Activated CD4-positive, alpha-beta memory T cell treated with anti-CD3 and anti-CD28 coated beads for 36 hours (primary cell): ENCODE measurements at regions not wholly inside any gene's neighbourhood (a gene's known extent, or its start where the extent isn't known, plus 50 kb on each side); places are given as distances from the start of the nearest gene placed in this dataset.

Source experiments
- CTCF ChIA-PET: fragments of 350-600 bp; sonication (Branson Sonifier 250); formaldehyde crosslinking; loops from one replicate; lab custom pipeline; 2021; ENCODE audit warnings: antibody characterized with exemption, inconsistent platforms; lab: Charles Lee
- POLR2A ChIA-PET: fragments of 350-600 bp; sonication (Branson Sonifier 250); formaldehyde crosslinking; loops from one replicate; lab custom pipeline; 2021; ENCODE audit warnings: antibody characterized with exemption; lab: Charles Lee
- DNase-seq: peaks from one replicate; pipeline ENCODE4 v3.0.0-alpha.2; 2020
- H3K27ac Mint-ChIP-seq: one replicate; pipeline ENCODE4 v1.8.0; 2021; ENCODE audit warnings: mixed read lengths
- H3K27me3 Mint-ChIP-seq: one replicate; pipeline ENCODE4 v1.8.0; 2021; ENCODE audit warnings: mixed read lengths
- H3K36me3 Mint-ChIP-seq: one replicate; pipeline ENCODE4 v1.8.0; 2021; ENCODE audit warnings: mixed read lengths
- H3K4me1 Mint-ChIP-seq: one replicate; pipeline ENCODE4 v1.8.0; 2021; ENCODE audit warnings: low read depth, mixed read lengths
- H3K4me3 Mint-ChIP-seq: one replicate; pipeline ENCODE4 v1.8.0; 2021; ENCODE audit warnings: mild to moderate bottlenecking, mixed read lengths
- H3K9me3 Mint-ChIP-seq: one replicate; pipeline ENCODE4 v1.8.0; 2021; ENCODE audit warnings: mixed read lengths
- intact Hi-C: fragments of 100-400 bp; cut with micrococcal nuclease; formaldehyde crosslinking; loops from one replicate; pipeline ENCODE4 v1.15.1; 2023

DNA sequence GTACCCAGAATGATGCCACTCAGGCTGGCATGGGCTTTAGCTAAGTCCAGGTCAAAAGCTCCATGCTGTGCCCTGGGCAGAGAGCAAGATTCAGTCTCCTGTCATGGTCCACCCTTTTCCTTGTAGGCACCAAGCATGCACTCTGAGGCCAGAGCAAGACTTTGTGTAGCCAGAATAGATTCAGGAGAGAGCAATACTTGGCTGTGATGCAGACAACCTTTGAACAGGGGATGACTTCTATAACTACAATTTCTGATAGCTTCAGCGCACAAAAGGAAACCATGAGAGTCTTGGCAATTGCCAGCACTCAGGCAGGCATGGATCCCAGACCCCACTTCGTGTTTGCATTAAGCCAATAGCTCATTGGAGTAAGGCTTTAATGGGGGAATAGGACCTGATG lies 510.6 kb downstream of the RAB28 start:
- intact Hi-C loops: no loop called here
- no peaks in the 10 kb centered on the region for H3K27me3 Mint-ChIP-seq
- POLR2A ChIA-PET: no interaction called here

DNA sequence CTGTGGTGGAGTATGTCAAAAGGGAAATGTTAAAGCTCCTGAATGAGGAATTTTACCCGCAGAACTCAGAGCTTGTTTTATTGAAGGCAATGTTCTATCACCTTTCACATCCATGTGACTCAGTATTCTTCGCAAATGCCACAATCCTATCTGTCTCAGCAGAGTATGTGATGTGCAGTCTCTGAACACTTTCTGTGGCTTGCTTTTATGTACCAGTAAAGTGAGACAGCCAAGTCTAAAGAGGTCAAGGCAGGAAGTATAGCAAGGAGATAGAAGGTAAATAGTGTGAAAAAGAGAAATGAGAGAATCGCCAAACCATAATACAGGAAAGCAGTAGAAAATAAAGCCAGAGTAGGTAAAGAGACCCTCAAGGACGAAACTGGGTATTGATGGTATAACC lies 515.8 kb downstream of the RAB28 start:
- CTCF ChIA-PET: interaction anchor here (0.7 kb wide), 1 partner anchor 16 kb away, joined by 3 read pairs; no protein-coding TSS in a partner anchor
- Mint-ChIP-seq H3K4me3 (no peak overlapping the region), H3K4me1 (no peaks in the 10 kb centered on the region), H3K27me3 (no peaks in the 10 kb centered on the region), H3K36me3 (no peaks in the 10 kb centered on the region), H3K9me3 (no peaks in the 10 kb centered on the region), H3K27ac (no peak overlapping the region)
- intact Hi-C loops: no loop called here
- DNase-seq: no peak
- POLR2A ChIA-PET: no interaction called here

More for the DNA sequence above, 510.6 kb downstream of the RAB28 start:
- Mint-ChIP-seq H3K4me3 (no peak overlapping the region), H3K36me3 (no peaks in the 10 kb centered on the region), H3K4me1 (no peaks in the 10 kb centered on the region), H3K27ac (no peak overlapping the region), H3K9me3 (no peaks in the 10 kb centered on the region)
- no peak for DNase-seq
- CTCF ChIA-PET: no interaction called here

DNA sequence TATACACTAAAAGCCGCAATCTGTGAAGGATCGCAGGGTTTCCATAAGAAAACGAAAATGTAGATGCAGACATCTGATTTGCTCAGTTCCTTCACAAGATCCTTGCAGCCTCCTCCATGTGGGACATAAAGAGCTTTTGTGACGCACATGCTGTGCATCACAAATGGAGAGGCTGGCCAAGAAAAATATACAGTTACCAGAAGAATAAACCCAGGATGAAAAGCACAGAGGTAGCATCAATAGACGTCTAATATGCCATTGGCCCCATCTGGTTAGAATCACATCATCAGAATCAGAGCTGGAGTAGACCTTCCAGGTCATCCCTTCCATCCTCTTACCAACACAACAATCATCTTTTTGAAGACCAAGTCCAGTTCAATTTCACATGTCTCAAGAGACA lies 517.4 kb downstream of the RAB28 start:
- no peaks in the 10 kb centered on the region for H3K27me3 Mint-ChIP-seq
- ChIA-PET CTCF (no interaction called here), POLR2A (no interaction called here)
- no peaks in the 10 kb centered on the region for H3K9me3 Mint-ChIP-seq
- H3K36me3 Mint-ChIP-seq: no peaks in the 10 kb centered on the region
- DNase-seq: no peak
- H3K27ac Mint-ChIP-seq: no peak overlapping the region
- no peak overlapping the region for H3K4me3 Mint-ChIP-seq
- no peaks in the 10 kb centered on the region for H3K4me1 Mint-ChIP-seq
- intact Hi-C loops: no loop called here

DNA sequence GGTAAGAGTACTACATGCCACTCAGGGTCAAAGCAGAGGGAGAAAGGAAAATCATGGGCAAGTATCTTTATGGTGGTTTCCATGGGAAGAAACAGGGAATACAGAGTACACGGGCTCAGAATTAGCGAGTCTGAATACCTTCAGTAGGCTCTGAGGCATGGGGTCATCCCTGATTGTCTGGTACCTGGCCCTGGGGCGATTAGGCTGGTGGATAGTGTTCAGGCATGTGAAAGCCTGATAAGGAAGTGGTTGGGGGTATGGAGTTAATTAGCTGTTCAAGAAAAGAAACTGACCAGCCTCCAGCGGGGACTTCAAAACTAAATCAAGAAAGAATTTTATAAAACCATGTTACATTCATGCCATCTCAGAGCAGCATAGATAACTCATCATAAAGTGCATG lies 518.8 kb downstream of the RAB28 start:
- DNase-seq: no peak
- Mint-ChIP-seq H3K9me3 (no peaks in the 10 kb centered on the region), H3K4me3 (no peak overlapping the region), H3K27ac (no peak overlapping the region), H3K27me3 (no peaks in the 10 kb centered on the region), H3K4me1 (no peaks in the 10 kb centered on the region), H3K36me3 (no peaks in the 10 kb centered on the region)
- intact Hi-C loops: no loop called here
- POLR2A ChIA-PET: no interaction called here
- CTCF ChIA-PET: no interaction called here

DNA sequence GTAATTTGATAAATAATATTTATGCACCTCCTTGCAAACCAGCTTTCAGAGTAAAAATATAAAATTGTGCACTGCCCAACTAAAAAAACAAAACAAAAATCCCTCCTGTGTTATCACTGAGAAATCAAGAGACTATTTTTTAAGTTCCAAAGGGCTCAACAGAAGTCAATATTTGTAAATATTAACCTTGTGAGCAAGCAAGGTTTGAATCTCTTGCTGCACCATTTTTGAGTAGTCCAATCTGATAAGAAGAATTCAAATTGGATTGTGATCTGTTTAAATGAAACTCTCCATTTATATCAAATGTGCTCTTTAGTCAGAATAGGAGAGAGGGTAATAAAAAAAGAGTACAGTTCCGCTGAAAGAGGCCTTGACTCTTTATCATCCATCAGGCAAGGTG lies 520.2 kb downstream of the RAB28 start:
- H3K36me3 Mint-ChIP-seq: no peaks in the 10 kb centered on the region
- no peaks in the 10 kb centered on the region for H3K9me3 Mint-ChIP-seq
- H3K4me3 Mint-ChIP-seq: no peak overlapping the region
- CTCF ChIA-PET: no interaction called here
- no peaks in the 10 kb centered on the region for H3K4me1 Mint-ChIP-seq
- no peak overlapping the region for H3K27ac Mint-ChIP-seq
- no peaks in the 10 kb centered on the region for H3K27me3 Mint-ChIP-seq
- DNase-seq: no peak
- POLR2A ChIA-PET: no interaction called here
- intact Hi-C loops: no loop called here

DNA sequence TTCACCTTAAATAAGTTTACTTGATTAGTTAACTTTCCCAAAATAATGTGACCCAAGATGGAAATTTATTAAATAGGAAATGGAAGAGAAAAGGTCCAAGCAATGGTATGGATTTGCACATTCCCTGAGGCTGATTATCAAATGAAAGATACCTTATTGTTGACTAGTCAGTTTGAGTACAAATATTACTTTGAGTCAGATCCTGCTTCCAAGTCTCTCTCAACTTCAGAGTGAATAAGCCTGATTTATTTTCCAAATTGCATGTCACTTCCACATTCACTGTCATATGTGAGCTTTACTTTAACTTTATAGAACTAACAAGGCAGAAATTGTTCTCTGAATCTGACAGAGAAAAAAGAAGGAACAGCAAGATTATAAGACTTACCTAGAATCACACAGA lies 520.8 kb downstream of the RAB28 start:
- ChIA-PET CTCF (no interaction called here), POLR2A (no interaction called here)
- H3K27ac Mint-ChIP-seq: no peak overlapping the region
- H3K4me3 Mint-ChIP-seq: no peak overlapping the region
- no peaks in the 10 kb centered on the region for H3K36me3 Mint-ChIP-seq
- H3K27me3 Mint-ChIP-seq: no peaks in the 10 kb centered on the region
- H3K4me1 Mint-ChIP-seq: no peaks in the 10 kb centered on the region
- no peaks in the 10 kb centered on the region for H3K9me3 Mint-ChIP-seq
- no peak for DNase-seq
- intact Hi-C loops: no loop called here

DNA sequence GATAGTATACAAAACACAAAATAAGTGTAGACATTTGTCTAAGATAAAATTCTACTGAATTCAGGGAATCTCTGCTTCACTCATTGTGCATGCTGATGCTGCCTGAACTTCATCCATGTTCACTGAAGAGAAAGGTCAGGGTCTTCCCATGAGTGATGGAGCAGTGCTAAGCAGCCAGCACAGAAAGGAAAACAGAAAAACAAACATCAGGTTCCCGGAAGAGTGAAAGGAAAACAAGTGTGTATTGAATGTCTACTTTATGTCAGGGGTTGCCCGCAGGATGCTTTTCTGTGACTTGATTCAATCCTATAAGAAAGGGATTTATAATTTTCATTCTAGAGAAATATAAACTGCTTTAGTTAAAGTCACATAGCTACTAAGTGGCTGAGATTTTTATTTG lies 522.4 kb downstream of the RAB28 start:
- H3K27ac Mint-ChIP-seq: no peak overlapping the region
- CTCF ChIA-PET: no interaction called here
- no peak overlapping the region for H3K4me3 Mint-ChIP-seq
- no peaks in the 10 kb centered on the region for H3K9me3 Mint-ChIP-seq
- POLR2A ChIA-PET: no interaction called here
- H3K27me3 Mint-ChIP-seq: no peaks in the 10 kb centered on the region
- H3K36me3 Mint-ChIP-seq: no peaks in the 10 kb centered on the region
- no peaks in the 10 kb centered on the region for H3K4me1 Mint-ChIP-seq
- intact Hi-C loops: no loop called here
- DNase-seq: no peak

DNA sequence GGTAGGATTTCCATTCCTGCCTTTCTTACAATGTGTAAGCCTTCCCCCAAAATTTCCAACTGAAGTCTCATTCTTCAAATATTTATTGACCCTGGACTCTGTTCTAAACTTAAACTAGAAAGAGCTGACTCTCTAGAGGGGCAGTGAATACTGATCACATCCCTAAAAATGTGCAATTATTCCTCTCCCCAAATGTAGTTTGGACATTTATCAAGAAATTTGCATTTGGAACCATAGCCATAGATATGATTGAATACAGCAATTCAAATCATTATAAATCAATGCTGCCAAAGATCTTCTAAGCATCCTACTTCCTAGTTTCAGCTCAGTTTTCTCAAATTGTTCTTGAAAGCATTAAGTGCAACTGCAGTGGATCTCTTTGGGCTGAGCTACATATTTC lies 525.7 kb downstream of the RAB28 start:
- Mint-ChIP-seq H3K4me1 (no peaks in the 10 kb centered on the region), H3K36me3 (no peaks in the 10 kb centered on the region), H3K9me3 (no peaks in the 10 kb centered on the region), H3K27ac (no peak overlapping the region), H3K27me3 (no peaks in the 10 kb centered on the region), H3K4me3 (no peak overlapping the region)
- CTCF ChIA-PET: no interaction called here
- no peak for DNase-seq
- intact Hi-C loops: no loop called here
- POLR2A ChIA-PET: no interaction called here

DNA sequence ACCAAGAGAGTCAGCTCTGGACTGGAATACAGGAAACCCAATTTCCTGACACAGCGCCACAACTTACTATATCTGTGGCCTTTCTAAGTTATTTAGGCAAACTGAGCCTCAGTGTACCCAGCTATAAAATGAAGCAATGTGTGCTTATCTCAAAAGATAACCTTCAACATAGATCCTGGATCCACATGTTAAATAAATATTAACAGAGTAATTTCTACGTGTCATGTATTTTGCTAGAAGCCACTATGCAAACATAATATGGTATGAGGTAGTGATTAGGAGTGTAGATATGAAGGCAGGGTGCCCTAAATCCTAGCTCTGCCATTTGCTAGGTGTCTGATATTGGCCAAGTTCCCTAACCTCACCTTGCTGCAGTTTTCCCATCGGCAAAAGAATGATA lies 527.0 kb downstream of the RAB28 start:
- DNase-seq: no peak
- intact Hi-C loops: no loop called here
- POLR2A ChIA-PET: no interaction called here
- Mint-ChIP-seq H3K4me1 (no peaks in the 10 kb centered on the region), H3K36me3 (no peaks in the 10 kb centered on the region), H3K27me3 (no peaks in the 10 kb centered on the region), H3K4me3 (no peak overlapping the region), H3K27ac (no peak overlapping the region), H3K9me3 (no peaks in the 10 kb centered on the region)
- CTCF ChIA-PET: no interaction called here

DNA sequence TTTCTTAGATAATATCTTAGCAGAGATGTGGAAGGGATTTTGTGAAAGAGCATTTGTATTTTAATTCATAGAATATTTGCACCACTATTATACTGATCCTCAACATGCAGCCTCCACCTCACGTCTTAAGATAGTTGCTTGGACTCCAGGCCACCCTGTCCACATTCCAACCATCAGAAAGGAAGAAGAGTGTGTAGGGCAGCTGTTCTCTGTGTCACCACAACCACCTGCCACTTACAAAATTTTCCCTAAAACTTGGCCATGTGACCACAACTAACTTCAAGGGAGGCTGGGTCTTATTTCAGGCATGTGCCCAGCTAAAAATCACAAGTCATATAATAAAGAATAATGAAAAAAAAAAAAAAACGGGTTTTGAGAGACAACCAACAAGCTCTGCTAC lies 528.1 kb downstream of the RAB28 start:
- ChIA-PET CTCF (no interaction called here), POLR2A (no interaction called here)
- H3K4me1 Mint-ChIP-seq: no peaks in the 10 kb centered on the region
- intact Hi-C loops: no loop called here
- H3K9me3 Mint-ChIP-seq: no peaks in the 10 kb centered on the region
- no peak overlapping the region for H3K27ac Mint-ChIP-seq
- H3K36me3 Mint-ChIP-seq: no peaks in the 10 kb centered on the region
- no peak overlapping the region for H3K4me3 Mint-ChIP-seq
- DNase-seq: no peak
- no peaks in the 10 kb centered on the region for H3K27me3 Mint-ChIP-seq

DNA sequence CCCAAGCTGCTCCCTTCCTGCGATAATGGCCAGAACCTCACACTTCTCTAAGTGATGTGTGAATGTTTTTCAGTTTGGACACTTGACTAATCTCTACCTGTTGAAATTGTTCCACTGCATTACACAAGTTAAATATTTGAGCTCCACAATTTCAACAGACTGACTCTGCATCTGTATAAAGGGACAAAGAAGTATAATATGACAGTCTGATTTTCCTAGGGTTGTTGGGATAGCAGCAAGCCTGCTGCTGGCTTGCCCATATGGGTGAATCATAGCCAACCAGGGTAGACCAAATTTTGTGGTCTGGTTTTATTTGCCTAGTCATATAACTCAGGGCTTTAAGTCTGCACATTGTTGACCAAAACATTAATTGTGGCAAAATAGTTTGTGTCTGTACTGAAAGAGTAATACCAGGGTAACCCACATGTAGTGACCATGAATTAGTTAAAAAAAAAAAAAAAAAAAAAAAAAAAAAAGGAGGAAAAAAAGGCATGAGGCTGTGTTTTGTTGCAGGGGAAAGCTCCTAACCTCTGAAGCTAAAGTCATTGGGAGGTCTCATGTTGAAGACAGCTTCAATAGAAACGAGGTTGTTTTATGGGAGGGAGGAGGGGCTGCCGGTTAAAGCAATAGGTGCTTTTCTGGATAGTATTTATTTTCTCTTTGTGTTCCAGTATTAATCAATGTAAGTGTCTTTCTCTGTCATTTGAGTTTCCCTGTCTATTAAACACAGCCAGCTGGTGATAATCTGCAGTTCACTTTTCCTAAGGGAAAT lies 534.2 kb downstream of the RAB28 start:
- no peaks in the 10 kb centered on the region for H3K36me3 Mint-ChIP-seq
- H3K27ac Mint-ChIP-seq: no peak overlapping the region
- intact Hi-C loops: no loop called here
- no peak for DNase-seq
- H3K27me3 Mint-ChIP-seq: no peaks in the 10 kb centered on the region
- H3K9me3 Mint-ChIP-seq: no peaks in the 10 kb centered on the region
- no peak overlapping the region for H3K4me3 Mint-ChIP-seq
- CTCF ChIA-PET: interaction anchor here (0.6 to 0.8 kb wide), 2 partner anchors 18 to 566 kb away, joined by 3 read pairs; no protein-coding TSS in a partner anchor
- no peaks in the 10 kb centered on the region for H3K4me1 Mint-ChIP-seq
- POLR2A ChIA-PET: no interaction called here

DNA sequence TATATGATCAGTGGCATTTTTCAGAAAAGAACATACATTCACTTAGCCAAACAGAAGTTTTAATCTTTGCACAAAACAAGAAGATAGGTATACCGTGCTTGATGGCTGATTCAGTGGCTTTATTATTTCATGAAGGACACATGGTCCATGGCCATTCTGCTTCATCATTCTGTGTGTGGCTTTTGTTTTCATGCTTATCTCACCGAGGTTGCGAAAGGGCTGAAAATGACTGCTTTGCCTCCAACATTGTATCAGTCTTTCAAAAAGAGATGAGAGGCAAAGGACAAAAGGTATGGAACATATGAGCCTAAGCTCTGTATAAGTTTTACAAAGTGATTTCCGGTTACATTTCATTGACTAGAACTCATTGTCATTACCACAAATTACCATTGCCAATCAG lies 541.1 kb downstream of the RAB28 start:
- Mint-ChIP-seq H3K4me3 (no peak overlapping the region), H3K27ac (no peak overlapping the region), H3K4me1 (no peaks in the 10 kb centered on the region), H3K9me3 (no peaks in the 10 kb centered on the region), H3K27me3 (no peaks in the 10 kb centered on the region), H3K36me3 (no peaks in the 10 kb centered on the region)
- no peak for DNase-seq
- CTCF ChIA-PET: no interaction called here
- intact Hi-C loops: no loop called here
- POLR2A ChIA-PET: no interaction called here

DNA sequence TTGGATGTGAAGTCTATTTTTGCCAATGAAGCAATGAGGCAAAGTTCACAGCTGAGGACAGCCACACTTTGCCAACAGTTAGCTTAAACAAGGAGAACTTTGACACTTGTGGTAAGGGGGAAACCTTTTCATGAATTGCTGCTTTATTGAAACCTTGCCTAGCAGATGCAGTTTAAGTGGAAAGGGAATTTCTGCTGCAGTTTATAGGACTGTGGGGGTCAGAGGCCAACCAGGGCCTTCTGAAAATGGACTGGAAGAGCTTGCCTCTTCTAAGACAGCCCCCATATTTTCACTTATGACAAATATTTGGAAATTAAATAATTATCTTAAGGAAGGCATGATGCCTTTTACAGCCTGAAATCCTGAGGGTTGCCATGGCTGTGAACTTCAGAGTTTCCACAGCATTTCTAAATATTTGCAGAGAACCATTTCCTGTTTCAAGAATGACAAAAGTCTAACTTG lies 550.3 kb downstream of the RAB28 start:
- POLR2A ChIA-PET: no interaction called here
- DNase-seq: no peak

More for the DNA sequence above, 550.3 kb downstream of the RAB28 start:
- Mint-ChIP-seq H3K9me3 (no peaks in the 10 kb centered on the region), H3K4me3 (no peak overlapping the region), H3K4me1 (no peaks in the 10 kb centered on the region), H3K36me3 (no peaks in the 10 kb centered on the region), H3K27me3 (no peaks in the 10 kb centered on the region), H3K27ac (no peak overlapping the region)
- intact Hi-C loops: no loop called here
- CTCF ChIA-PET: no interaction called here
